GM23338 (cell line): ENCODE measurements at regions not wholly inside any gene's neighbourhood (a gene's known extent, or its start where the extent isn't known, plus 50 kb on each side); places are given as distances from the start of the nearest gene placed in this dataset. TPM values are rescaled to one million over a fixed set of nuclear protein-coding genes. Genes with fewer than 3 reads are reported as not detected.

Experiments
- small RNA-seq: library from RNA; depleted of rRNA; stranded (forward); fragments of <200 nt; gene quantifications from one replicate; pipeline ENCODE3, GENCODE V24; 2014; ENCODE audit warnings: low replicate concordance

Small RNA genes in the stretch of these regions (small RNA-seq; reads per million reads assigned to genes)
- gene RF01518 (not detected), gene RNU1-128P (not detected)
